ENCODE measurements at regions not wholly inside any gene's neighbourhood (a gene's known extent, or its start where the extent isn't known, plus 50 kb on each side); places are given as distances from the start of the nearest gene placed in this dataset.
"Not testable (repeated sequence)": the region's sequence is repeated elsewhere in the genome, so short reads cannot be mapped to it uniquely, and the experiment has no call there.

GRCh38 chr2:220743203-220743602 is 828.9 kb downstream of the EPHA4 start:
- no peak for DNase-seq (ENCODE audit: low read depth in 1 of 2, low spot score in 1 of 2)

- no peak for DNase-seq (ENCODE audit: low read depth in 1 of 2, low spot score in 1 of 2)
These were observed 827.2 kb downstream of the EPHA4 start for GRCh38 chr2:220744861-220745260.

GRCh38 chr2:220745682-220746081 is 826.4 kb downstream of the EPHA4 start:
- no peak for DNase-seq (ENCODE audit: low read depth in 1 of 2, low spot score in 1 of 2)

- DNase-seq (ENCODE audit: low read depth in 1 of 2, low spot score in 1 of 2): no peak
These were observed 824.4 kb downstream of the EPHA4 start for GRCh38 chr2:220747736-220748135.

GRCh38 chr2:220748875-220749479 is 823.1 kb downstream of the EPHA4 start:
- DNase-seq (ENCODE audit: low read depth in 1 of 2, low spot score in 1 of 2): no peak

- no peak for DNase-seq (ENCODE audit: low read depth in 1 of 2, low spot score in 1 of 2)
These were observed 818.6 kb downstream of the EPHA4 start for GRCh38 chr2:220753486-220753885.

GRCh38 chr2:220756653-220757052 is 815.5 kb downstream of the EPHA4 start:
- no peak for DNase-seq (ENCODE audit: low read depth in 1 of 2, low spot score in 1 of 2)

- not testable (repeated sequence) for DNase-seq (ENCODE audit: low read depth in 1 of 2, low spot score in 1 of 2)
These were observed 813.7 kb downstream of the EPHA4 start for GRCh38 chr2:220758376-220758775.

GRCh38 chr2:220764171-220764570 is 807.9 kb downstream of the EPHA4 start:
- DNase-seq (ENCODE audit: low read depth in 1 of 2, low spot score in 1 of 2): no peak

- no peak for DNase-seq (ENCODE audit: low read depth in 1 of 2, low spot score in 1 of 2)
These were observed 804.4 kb downstream of the EPHA4 start for GRCh38 chr2:220767591-220768255.

GRCh38 chr2:220775856-220776488 is 796.1 kb downstream of the EPHA4 start:
- DNase-seq (ENCODE audit: low read depth in 1 of 2, low spot score in 1 of 2): no peak

GRCh38 chr2:220779076-220779475 is 793.0 kb downstream of the EPHA4 start:
- not testable (repeated sequence) for DNase-seq (ENCODE audit: low read depth in 1 of 2, low spot score in 1 of 2)

- no peak for DNase-seq (ENCODE audit: low read depth in 1 of 2, low spot score in 1 of 2)
These were observed 792.6 kb downstream of the EPHA4 start for GRCh38 chr2:220779511-220779910.

- no peak for DNase-seq (ENCODE audit: low read depth in 1 of 2, low spot score in 1 of 2)
These were observed 792.2 kb downstream of the EPHA4 start for GRCh38 chr2:220779931-220780330.

- DNase-seq (ENCODE audit: low read depth in 1 of 2, low spot score in 1 of 2): no peak
These were observed 790.4 kb downstream of the EPHA4 start for GRCh38 chr2:220781622-220782241.

- DNase-seq (ENCODE audit: low read depth in 1 of 2, low spot score in 1 of 2): no peak
These were observed 789.4 kb downstream of the EPHA4 start for GRCh38 chr2:220782609-220783113.

GRCh38 chr2:220783671-220784070 is 788.4 kb downstream of the EPHA4 start:
- DNase-seq (ENCODE audit: low read depth in 1 of 2, low spot score in 1 of 2): no peak

GRCh38 chr2:220785178-220785577 is 786.9 kb downstream of the EPHA4 start:
- no peak for DNase-seq (ENCODE audit: low read depth in 1 of 2, low spot score in 1 of 2)

GRCh38 chr2:220786216-220786615 is 785.9 kb downstream of the EPHA4 start:
- no peak for DNase-seq (ENCODE audit: low read depth in 1 of 2, low spot score in 1 of 2)

GRCh38 chr2:220787251-220787650 is 784.9 kb downstream of the EPHA4 start:
- DNase-seq (ENCODE audit: low read depth in 1 of 2, low spot score in 1 of 2): no peak

- no peak for DNase-seq (ENCODE audit: low read depth in 1 of 2, low spot score in 1 of 2)
These were observed 782.1 kb downstream of the EPHA4 start for GRCh38 chr2:220789961-220790360.

- DNase-seq (ENCODE audit: low read depth in 1 of 2, low spot score in 1 of 2): no peak
These were observed 776.4 kb downstream of the EPHA4 start for GRCh38 chr2:220795705-220796104.

Data from activated CD4-positive, alpha-beta T cell treated with anti-CD3 and anti-CD28 coated beads, Interleukin-2, amount 50 U/mL, for 24 hours (primary cell).